ENCODE measurements at regions not wholly inside any gene's neighbourhood (a gene's known extent, or its start where the extent isn't known, plus 50 kb on each side); places are given as distances from the start of the nearest gene placed in this dataset.

DNA sequence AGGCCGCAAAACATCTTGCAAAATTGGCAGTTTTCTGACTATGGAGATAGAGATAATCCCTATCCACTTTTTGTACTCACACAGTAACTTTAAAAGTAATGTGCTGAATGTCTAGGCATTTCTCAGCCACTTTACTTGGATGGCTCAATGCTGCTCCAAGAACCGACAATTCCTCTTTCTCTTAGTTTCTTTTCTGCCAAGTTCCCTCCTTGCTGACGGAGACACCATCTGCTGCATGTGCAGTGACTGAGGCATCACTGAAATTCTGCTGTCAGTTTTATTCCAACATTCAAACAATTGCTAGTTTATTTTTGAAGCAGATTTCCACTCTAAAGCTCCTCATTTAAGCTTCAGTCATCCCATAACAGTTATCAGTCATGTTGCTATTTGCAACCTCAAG lies 116.0 kb upstream of the RBMS3 start:
- ChIA-PET CTCF (no interaction called here), POLR2A (no interaction called here), RAD21 (ENCODE audit: low non-redundant PET in 1 of 2, low total read pairs in 2 of 2, uncharacterized antibody in 2 of 2, unreplicated experiment in 2 of 2) (no interaction called here)
- TF ChIP-seq TCF7L2 (IDR thresholded peaks at IDR 0.05; ENCODE audit: borderline replicate concordance, extremely low read depth, insufficient read depth, insufficient read length) (no peak), YY1 (IDR thresholded peaks at IDR 0.05; ENCODE audit: extremely low read depth, insufficient replicate concordance, low read depth, low read length) (no peak)
- Histone ChIP-seq H3K9ac (ENCODE audit: low read length) (no peak overlapping the region), H2AFZ (ENCODE audit: low read depth, low read length, poor library complexity, severe bottlenecking) (no peak overlapping the region), H3K4me3 (replicated peaks in 1 of 2; ENCODE audit: low read depth in 1 of 2, low read length in 2 of 2) (no peak overlapping the region), H4K20me1 (ENCODE audit: insufficient read depth) (no peaks in the 10 kb centered on the region), H3K4me1 (ENCODE audit: control insufficient read depth in 1 of 2, insufficient read depth in 2 of 2, low read length in 2 of 2) (no peaks in the 10 kb centered on the region), H3K36me3 (ENCODE audit: control insufficient read depth in 1 of 2, insufficient read depth in 2 of 2, low read length in 2 of 2) (no peaks in the 10 kb centered on the region), H3K9me2 (ENCODE audit: insufficient read depth) (no peaks in the 10 kb centered on the region; the same call in 1 of the 2 replicates), H3K79me2 (ENCODE audit: insufficient read depth, low read length) (no peaks in the 10 kb centered on the region), H3K9me3 (ENCODE audit: control insufficient read depth in 1 of 2, insufficient read depth in 1 of 2, low read depth in 1 of 2, low read length in 2 of 2) (no peaks in the 10 kb centered on the region), H3K27ac (ENCODE audit: low read depth, low read length) (no peak overlapping the region), H3K4me2 (ENCODE audit: low read length) (no peak overlapping the region), H3K27me3 (ENCODE audit: insufficient read depth, low read length) (no peaks in the 10 kb centered on the region)
- DNase-seq (ENCODE audit: low read depth, low spot score) (no peak), ATAC-seq (no peak)
- no TSS peak for BruUV-seq (replicated peaks)
- intact Hi-C loops (cut with micrococcal nuclease): no loop called here

DNA sequence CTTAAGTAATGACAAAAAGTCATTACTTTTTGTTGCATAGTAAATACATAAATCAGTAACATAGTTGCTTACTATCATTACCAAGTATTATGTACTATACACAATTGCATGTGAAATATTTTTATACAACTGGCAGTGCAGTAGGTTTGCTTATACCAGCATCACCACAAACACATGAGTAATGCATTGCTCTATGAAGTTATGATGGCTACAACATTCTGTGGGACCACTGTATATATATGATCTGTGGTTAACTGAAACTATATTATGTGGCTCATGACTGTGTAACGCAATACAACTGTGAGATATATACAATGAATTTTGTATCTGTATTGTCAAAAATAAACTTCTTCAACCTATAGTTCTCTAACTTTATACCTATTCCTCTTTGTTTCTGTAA lies 113.7 kb upstream of the RBMS3 start:
- no peaks in the 10 kb centered on the region for H4K20me1 ChIP-seq (ENCODE audit: insufficient read depth)
- no peaks in the 10 kb centered on the region for H3K4me1 ChIP-seq (ENCODE audit: control insufficient read depth in 1 of 2, insufficient read depth in 2 of 2, low read length in 2 of 2)
- ATAC-seq (no peak), DNase-seq (ENCODE audit: low read depth, low spot score) (no peak)
- H3K36me3 ChIP-seq (ENCODE audit: control insufficient read depth in 1 of 2, insufficient read depth in 2 of 2, low read length in 2 of 2): no peaks in the 10 kb centered on the region
- H3K9me2 ChIP-seq (ENCODE audit: insufficient read depth): no peaks in the 10 kb centered on the region
- intact Hi-C loops (cut with micrococcal nuclease): no loop called here
- RAD21 ChIA-PET (ENCODE audit: low non-redundant PET in 1 of 2, low total read pairs in 2 of 2, uncharacterized antibody in 2 of 2, unreplicated experiment in 2 of 2): no interaction called here
- BruUV-seq (replicated peaks): no TSS peak
- CTCF ChIA-PET: no interaction called here
- no peaks in the 10 kb centered on the region for H3K9me3 ChIP-seq (ENCODE audit: control insufficient read depth in 1 of 2, insufficient read depth in 1 of 2, low read depth in 1 of 2, low read length in 2 of 2)
- H3K79me2 ChIP-seq (ENCODE audit: insufficient read depth, low read length): no peaks in the 10 kb centered on the region
- H3K4me2 ChIP-seq (ENCODE audit: low read length): no peak overlapping the region
- H3K9ac ChIP-seq (ENCODE audit: low read length): no peak overlapping the region
- H3K27ac ChIP-seq (ENCODE audit: low read depth, low read length): no peak overlapping the region
- no peak overlapping the region for H3K4me3 ChIP-seq (replicated peaks in 1 of 2; ENCODE audit: low read depth in 1 of 2, low read length in 2 of 2)
- H3K27me3 ChIP-seq (ENCODE audit: insufficient read depth, low read length): no peaks in the 10 kb centered on the region
- no peak overlapping the region for H2AFZ ChIP-seq (ENCODE audit: low read depth, low read length, poor library complexity, severe bottlenecking)
- POLR2A ChIA-PET: no interaction called here
- TF ChIP-seq EZH2 (IDR thresholded peaks at IDR 0.05) (no peak), TCF7L2 (IDR thresholded peaks at IDR 0.05; ENCODE audit: borderline replicate concordance, extremely low read depth, insufficient read depth, insufficient read length) (no peak), ZFX (IDR thresholded peaks at IDR 0.05) (no peak), YY1 (IDR thresholded peaks at IDR 0.05; ENCODE audit: extremely low read depth, insufficient replicate concordance, low read depth, low read length) (no peak), SIN3A (IDR thresholded peaks at IDR 0.05; ENCODE audit: low read depth) (no peak), SP1 (IDR thresholded peaks at IDR 0.05; ENCODE audit: low read depth) (no peak), EGR1 (IDR thresholded peaks at IDR 0.05; ENCODE audit: low read depth) (no peak), POLR2A (IDR thresholded peaks at IDR 0.05; ENCODE audit: borderline replicate concordance, extremely low read depth, insufficient read depth, insufficient read length) (no peak), ZNF274 (IDR thresholded peaks at IDR 0.05; ENCODE audit: low read depth, low read length) (no peak), POLR2AphosphoS5 (IDR thresholded peaks at IDR 0.05; ENCODE audit: low read depth, low read length) (no peak)
- TF ChIP-seq, protein P1, sequence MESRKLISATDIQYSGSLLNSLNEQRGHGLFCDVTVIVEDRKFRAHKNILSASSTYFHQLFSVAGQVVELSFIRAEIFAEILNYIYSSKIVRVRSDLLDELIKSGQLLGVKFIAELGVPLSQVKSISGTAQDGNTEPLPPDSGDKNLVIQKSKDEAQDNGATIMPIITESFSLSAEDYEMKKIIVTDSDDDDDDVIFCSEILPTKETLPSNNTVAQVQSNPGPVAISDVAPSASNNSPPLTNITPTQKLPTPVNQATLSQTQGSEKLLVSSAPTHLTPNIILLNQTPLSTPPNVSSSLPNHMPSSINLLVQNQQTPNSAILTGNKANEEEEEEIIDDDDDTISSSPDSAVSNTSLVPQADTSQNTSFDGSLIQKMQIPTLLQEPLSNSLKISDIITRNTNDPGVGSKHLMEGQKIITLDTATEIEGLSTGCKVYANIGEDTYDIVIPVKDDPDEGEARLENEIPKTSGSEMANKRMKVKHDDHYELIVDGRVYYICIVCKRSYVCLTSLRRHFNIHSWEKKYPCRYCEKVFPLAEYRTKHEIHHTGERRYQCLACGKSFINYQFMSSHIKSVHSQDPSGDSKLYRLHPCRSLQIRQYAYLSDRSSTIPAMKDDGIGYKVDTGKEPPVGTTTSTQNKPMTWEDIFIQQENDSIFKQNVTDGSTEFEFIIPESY (IDR thresholded peaks at IDR 0.05; ENCODE audit: extremely low read depth, insufficient replicate concordance, low read length): no peak
- TF ChIP-seq, protein P2, sequence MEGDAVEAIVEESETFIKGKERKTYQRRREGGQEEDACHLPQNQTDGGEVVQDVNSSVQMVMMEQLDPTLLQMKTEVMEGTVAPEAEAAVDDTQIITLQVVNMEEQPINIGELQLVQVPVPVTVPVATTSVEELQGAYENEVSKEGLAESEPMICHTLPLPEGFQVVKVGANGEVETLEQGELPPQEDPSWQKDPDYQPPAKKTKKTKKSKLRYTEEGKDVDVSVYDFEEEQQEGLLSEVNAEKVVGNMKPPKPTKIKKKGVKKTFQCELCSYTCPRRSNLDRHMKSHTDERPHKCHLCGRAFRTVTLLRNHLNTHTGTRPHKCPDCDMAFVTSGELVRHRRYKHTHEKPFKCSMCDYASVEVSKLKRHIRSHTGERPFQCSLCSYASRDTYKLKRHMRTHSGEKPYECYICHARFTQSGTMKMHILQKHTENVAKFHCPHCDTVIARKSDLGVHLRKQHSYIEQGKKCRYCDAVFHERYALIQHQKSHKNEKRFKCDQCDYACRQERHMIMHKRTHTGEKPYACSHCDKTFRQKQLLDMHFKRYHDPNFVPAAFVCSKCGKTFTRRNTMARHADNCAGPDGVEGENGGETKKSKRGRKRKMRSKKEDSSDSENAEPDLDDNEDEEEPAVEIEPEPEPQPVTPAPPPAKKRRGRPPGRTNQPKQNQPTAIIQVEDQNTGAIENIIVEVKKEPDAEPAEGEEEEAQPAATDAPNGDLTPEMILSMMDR (IDR thresholded peaks at IDR 0.05 in 2 of 3, conservative IDR thresholded peaks at IDR 0.05 in 1 of 3; ENCODE audit: borderline replicate concordance in 1 of 3, insufficient read depth in 1 of 3, low read depth in 2 of 3, low read length in 2 of 3): no peak
- TF ChIP-seq, protein P3, sequence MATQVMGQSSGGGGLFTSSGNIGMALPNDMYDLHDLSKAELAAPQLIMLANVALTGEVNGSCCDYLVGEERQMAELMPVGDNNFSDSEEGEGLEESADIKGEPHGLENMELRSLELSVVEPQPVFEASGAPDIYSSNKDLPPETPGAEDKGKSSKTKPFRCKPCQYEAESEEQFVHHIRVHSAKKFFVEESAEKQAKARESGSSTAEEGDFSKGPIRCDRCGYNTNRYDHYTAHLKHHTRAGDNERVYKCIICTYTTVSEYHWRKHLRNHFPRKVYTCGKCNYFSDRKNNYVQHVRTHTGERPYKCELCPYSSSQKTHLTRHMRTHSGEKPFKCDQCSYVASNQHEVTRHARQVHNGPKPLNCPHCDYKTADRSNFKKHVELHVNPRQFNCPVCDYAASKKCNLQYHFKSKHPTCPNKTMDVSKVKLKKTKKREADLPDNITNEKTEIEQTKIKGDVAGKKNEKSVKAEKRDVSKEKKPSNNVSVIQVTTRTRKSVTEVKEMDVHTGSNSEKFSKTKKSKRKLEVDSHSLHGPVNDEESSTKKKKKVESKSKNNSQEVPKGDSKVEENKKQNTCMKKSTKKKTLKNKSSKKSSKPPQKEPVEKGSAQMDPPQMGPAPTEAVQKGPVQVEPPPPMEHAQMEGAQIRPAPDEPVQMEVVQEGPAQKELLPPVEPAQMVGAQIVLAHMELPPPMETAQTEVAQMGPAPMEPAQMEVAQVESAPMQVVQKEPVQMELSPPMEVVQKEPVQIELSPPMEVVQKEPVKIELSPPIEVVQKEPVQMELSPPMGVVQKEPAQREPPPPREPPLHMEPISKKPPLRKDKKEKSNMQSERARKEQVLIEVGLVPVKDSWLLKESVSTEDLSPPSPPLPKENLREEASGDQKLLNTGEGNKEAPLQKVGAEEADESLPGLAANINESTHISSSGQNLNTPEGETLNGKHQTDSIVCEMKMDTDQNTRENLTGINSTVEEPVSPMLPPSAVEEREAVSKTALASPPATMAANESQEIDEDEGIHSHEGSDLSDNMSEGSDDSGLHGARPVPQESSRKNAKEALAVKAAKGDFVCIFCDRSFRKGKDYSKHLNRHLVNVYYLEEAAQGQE (IDR thresholded peaks at IDR 0.05; ENCODE audit: low read depth): no peak

Data from HCT116 (cell line).